BJ (cell line): ENCODE measurements at regions not wholly inside any gene's neighbourhood (a gene's known extent, or its start where the extent isn't known, plus 50 kb on each side); places are given as distances from the start of the nearest gene placed in this dataset.

ENCODE experiments used
- CTCF ChIA-PET: fragments of 350-600 bp; formaldehyde crosslinking; extraction: SDS; loops from one replicate; lab custom pipeline; 2021; ENCODE audit warnings: antibody characterized with exemption, inconsistent platforms; lab: Yijun Ruan, JAX
- POLR2A ChIA-PET: fragments of 300-600 bp; sonication (Branson Sonifier 250); formaldehyde crosslinking; extraction: SDS; loops from one replicate; lab custom pipeline; 2021; ENCODE audit warnings: antibody characterized with exemption; lab: Charles Lee
- DNase-seq: peaks from one replicate; pipeline ENCODE4 v3.0.0-alpha.2; 2011; ENCODE audit warnings: low read depth
- H3K27me3 ChIP-seq: 2 replicates; pipeline ENCODE4 v1.6.0; 2011; ENCODE audit warnings: low read length; ENCODE audit not compliant: control insufficient read depth, insufficient read depth
- H3K36me3 ChIP-seq: 2 replicates; pipeline ENCODE4 v1.5.1; 2011; ENCODE audit warnings: low read length; ENCODE audit not compliant: control insufficient read depth, insufficient read depth
- H3K4me3 ChIP-seq: 2 replicates; pipeline ENCODE4 v1.5.1; 2011; ENCODE audit warnings: low read depth, mild to moderate bottlenecking, control low read depth, low read length
- CTCF ChIP-seq: IDR thresholded peaks from 2 replicates; pipeline ENCODE4 v1.5.1; 2011; ENCODE audit warnings: low read depth, mild to moderate bottlenecking, control low read depth, inconsistent platforms, low read length, moderate library complexity; ENCODE audit not compliant: insufficient read depth

DNA sequence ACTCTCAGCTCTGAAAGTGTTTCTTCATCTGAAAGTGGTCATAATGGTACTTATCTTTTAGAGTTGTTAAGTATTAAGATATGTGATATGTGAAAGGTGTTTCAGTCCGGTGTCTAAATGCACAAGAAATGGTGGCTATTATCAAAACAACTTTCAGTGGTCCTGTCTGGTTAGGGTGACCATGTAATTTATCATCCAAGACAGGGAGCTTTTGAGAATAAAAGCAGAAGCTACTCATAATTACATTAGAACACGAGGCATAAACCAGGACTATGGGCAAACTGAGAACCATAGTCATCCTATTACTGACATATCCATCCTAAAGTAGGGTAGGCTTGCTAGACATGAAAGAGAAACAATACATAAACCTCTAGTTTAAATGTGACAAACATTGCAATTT is 418.1 kb upstream of the SEMA6A start:
- ChIA-PET POLR2A (no interaction called here), CTCF (no interaction called here)
- Histone ChIP-seq H3K4me3 (no peak overlapping the region), H3K36me3 (no peaks in the 10 kb centered on the region), H3K27me3 (no peaks in the 10 kb centered on the region)
- DNase-seq = no peak
- TF ChIP-seq CTCF = no peak

DNA sequence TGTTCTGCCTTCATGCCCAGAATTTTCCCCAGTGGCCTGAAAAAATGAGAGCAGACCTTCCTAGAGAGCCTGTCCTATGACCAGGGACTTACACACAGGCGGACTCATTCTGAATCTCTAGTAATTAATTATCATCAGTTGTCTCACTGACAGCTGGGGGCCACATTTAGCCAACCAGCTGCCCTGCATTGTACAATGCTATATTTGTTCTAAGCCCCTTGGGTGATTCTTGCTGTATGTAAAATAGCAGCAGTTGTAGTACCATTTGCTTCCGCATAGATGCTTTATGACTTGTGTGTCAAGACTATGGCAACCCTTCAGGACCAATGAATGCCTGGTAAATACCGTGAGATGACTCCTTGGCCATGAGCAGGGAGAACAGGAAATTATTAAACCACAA is 415.4 kb upstream of the SEMA6A start:
- Histone ChIP-seq H3K27me3 (no peaks in the 10 kb centered on the region), H3K36me3 (no peaks in the 10 kb centered on the region), H3K4me3 (no peak overlapping the region)
- POLR2A ChIA-PET = no interaction called here
- DNase-seq = no peak
- no peak for TF ChIP-seq CTCF
- CTCF ChIA-PET = no interaction called here

DNA sequence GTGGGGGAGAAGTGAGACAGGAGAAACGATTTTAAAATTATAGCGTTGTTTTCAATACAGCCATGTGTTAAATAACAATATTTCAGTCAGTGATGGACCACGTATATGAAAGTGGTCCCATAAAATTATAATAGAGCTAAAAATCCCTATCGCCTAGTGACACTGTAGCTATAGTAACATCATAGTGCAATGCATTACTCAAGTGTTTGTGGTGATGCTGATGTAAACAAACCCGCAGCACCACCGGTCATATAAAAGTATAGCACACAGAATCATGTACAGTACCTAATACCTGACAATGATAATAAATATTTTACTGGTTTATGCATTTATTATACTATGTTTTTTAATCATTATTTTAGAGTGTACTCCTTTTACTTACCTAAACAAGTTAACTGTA is 407.4 kb upstream of the SEMA6A start:
- POLR2A ChIA-PET = no interaction called here
- H3K4me3 ChIP-seq = no peak overlapping the region
- no peaks in the 10 kb centered on the region for H3K36me3 ChIP-seq
- no peak for TF ChIP-seq CTCF
- no peak for DNase-seq
- CTCF ChIA-PET = interaction anchor here (0.9 kb wide), 1 partner anchor 49 kb away, joined by 3 read pairs; no protein-coding TSS in a partner anchor
- no peaks in the 10 kb centered on the region for H3K27me3 ChIP-seq

GRCh38 chr5:116980581-116980980 is 406.0 kb upstream of the SEMA6A start:
- Histone ChIP-seq H3K36me3 (no peaks in the 10 kb centered on the region), H3K4me3 (no peak overlapping the region), H3K27me3 (no peaks in the 10 kb centered on the region)
- ChIA-PET POLR2A (no interaction called here), CTCF (no interaction called here)
- DNase-seq = no peak
- TF ChIP-seq CTCF = no peak

GRCh38 chr5:116976767-116977166 is 402.1 kb upstream of the SEMA6A start:
- no peak for DNase-seq
- CTCF ChIA-PET = no interaction called here
- Histone ChIP-seq H3K27me3 (no peaks in the 10 kb centered on the region), H3K4me3 (no peak overlapping the region), H3K36me3 (no peaks in the 10 kb centered on the region)
- POLR2A ChIA-PET = no interaction called here
- TF ChIP-seq CTCF = no peak
